Midbrain (tissue), 1 donor: ENCODE measurements at regions not wholly inside any gene's neighbourhood (a gene's known extent, or its start where the extent isn't known, plus 50 kb on each side); places are given as distances from the start of the nearest gene placed in this dataset.

Experiments
- DNase-seq: peaks from one replicate; lab custom pipeline; 2025; lab: John Stamatoyannopoulos, UW

- DNase-seq = no peak
Measured at GRCh38 chr1:195934817-195935553, 673.3 kb downstream of the KCNT2 start.

- DNase-seq = no peak
Measured at GRCh38 chr1:195933835-195934234, 674.4 kb downstream of the KCNT2 start.

GRCh38 chr1:195915826-195916225 is 692.4 kb downstream of the KCNT2 start:
- DNase-seq = no peak

- DNase-seq = no peak
Measured at GRCh38 chr1:195909061-195909460, 699.2 kb downstream of the KCNT2 start.

GRCh38 chr1:195908121-195908520 is 700.1 kb downstream of the KCNT2 start:
- no peak for DNase-seq

- no peak for DNase-seq
Measured at GRCh38 chr1:195903203-195903602, 705.0 kb downstream of the KCNT2 start.

- no peak for DNase-seq
Measured at GRCh38 chr1:195902779-195903178, 705.5 kb downstream of the KCNT2 start.

GRCh38 chr1:195899762-195900352 is 708.4 kb downstream of the KCNT2 start:
- no peak for DNase-seq

GRCh38 chr1:195898924-195899323 is 709.3 kb downstream of the KCNT2 start:
- DNase-seq = no peak

- DNase-seq = no peak
Measured at GRCh38 chr1:195898373-195898772, 709.9 kb downstream of the KCNT2 start.

- DNase-seq = no peak
Measured at GRCh38 chr1:195897076-195897475, 711.2 kb downstream of the KCNT2 start.

- no peak for DNase-seq
Measured at GRCh38 chr1:195894411-195894810, 713.8 kb downstream of the KCNT2 start.

- no peak for DNase-seq
Measured at GRCh38 chr1:195886000-195886399, 722.2 kb downstream of the KCNT2 start.

- DNase-seq = no peak
Measured at GRCh38 chr1:195878478-195878877, 729.8 kb downstream of the KCNT2 start.

- no peak for DNase-seq
Measured at GRCh38 chr1:195876792-195877191, 731.4 kb downstream of the KCNT2 start.

GRCh38 chr1:195872376-195872775 is 735.9 kb downstream of the KCNT2 start:
- DNase-seq = no peak

- no peak for DNase-seq
Measured at GRCh38 chr1:195867638-195868037, 740.6 kb downstream of the KCNT2 start.

GRCh38 chr1:195866781-195867222 is 741.4 kb downstream of the KCNT2 start:
- no peak for DNase-seq

GRCh38 chr1:195866091-195866780 is 742.0 kb downstream of the KCNT2 start:
- DNase-seq = no peak

- DNase-seq = no peak
Measured at GRCh38 chr1:195851804-195852203, 756.4 kb downstream of the KCNT2 start.

GRCh38 chr1:195851016-195851601 is 757.1 kb downstream of the KCNT2 start:
- no peak for DNase-seq

- no peak for DNase-seq
Measured at GRCh38 chr1:195849180-195849579, 759.1 kb downstream of the KCNT2 start.
